MCF 10A (cell line): ENCODE measurements at regions not wholly inside any gene's neighbourhood (a gene's known extent, or its start where the extent isn't known, plus 50 kb on each side); places are given as distances from the start of the nearest gene placed in this dataset.

Source experiments
- BruUV-seq: library from RNA; stranded (reverse); fragments of 400-500 nt; replicated peaks from 2 replicates; lab custom pipeline; 2021; lab: Mats Ljungman, UMichigan
- CTCF ChIA-PET: fragments of 300-600 bp; sonication (Branson Sonifier 250); formaldehyde crosslinking; extraction: SDS; loops from one replicate; lab custom pipeline; 2021; ENCODE audit warnings: antibody characterized with exemption, inconsistent platforms; lab: Yijun Ruan, JAX
- POLR2A ChIA-PET: fragments of 300-600, 350-650 bp; sonication (Branson Sonifier 250); formaldehyde crosslinking; extraction: SDS; loops from one replicate; lab custom pipeline; 2020; ENCODE audit warnings: antibody characterized with exemption, inconsistent platforms; lab: Yijun Ruan, JAX
- DNase-seq: peaks from one replicate; pipeline ENCODE4 v3.0.0-alpha.2; 2018; ENCODE audit not compliant: unreplicated experiment
- H3K27ac Mint-ChIP-seq: one replicate; pipeline ENCODE4 v1.8.0; 2022; ENCODE audit warnings: mild to moderate bottlenecking, low read depth, mixed read lengths; ENCODE audit not compliant: unreplicated experiment
- H3K27me3 Mint-ChIP-seq: one replicate; pipeline ENCODE4 v1.8.0; 2022; ENCODE audit warnings: mixed read lengths; ENCODE audit not compliant: insufficient read depth, unreplicated experiment
- H3K36me3 Mint-ChIP-seq: one replicate; pipeline ENCODE4 v1.8.0; 2022; ENCODE audit warnings: mild to moderate bottlenecking, moderate library complexity, mixed read lengths; ENCODE audit not compliant: insufficient read depth, unreplicated experiment
- H3K4me1 Mint-ChIP-seq: one replicate; pipeline ENCODE4 v1.8.0; 2022; ENCODE audit warnings: mixed read lengths; ENCODE audit not compliant: insufficient read depth, unreplicated experiment
- H3K4me3 Mint-ChIP-seq: one replicate; pipeline ENCODE4 v1.8.0; 2022; ENCODE audit warnings: mild to moderate bottlenecking, moderate library complexity, mixed read lengths; ENCODE audit not compliant: unreplicated experiment
- H3K9me3 Mint-ChIP-seq: one replicate; pipeline ENCODE4 v1.8.0; 2022; ENCODE audit warnings: mixed read lengths; ENCODE audit not compliant: unreplicated experiment
- CTCF ChIP-seq: fragments of 200-600 bp; IDR thresholded peaks from one replicate; pipeline ENCODE4 v1.8.0; 2022; ENCODE audit warnings: antibody characterized with exemption, mild to moderate bottlenecking; ENCODE audit not compliant: unreplicated experiment
- intact Hi-C: fragments of 100-400 bp; cut with micrococcal nuclease; formaldehyde crosslinking; loops from 2 replicates; pipeline ENCODE4 v1.14.1; 2022

- TF ChIP-seq CTCF, result no peak
- no peak for DNase-seq
- intact Hi-C loops, result no loop called here
These were observed 49.8 kb upstream of the LMO2 start for GRCh38 chr11:33941637-33942160.

More at GRCh38 chr11:33941637-33942160, 49.8 kb upstream of the LMO2 start:
- Mint-ChIP-seq H3K27ac (no peak overlapping the region), H3K9me3 (no peaks in the 10 kb centered on the region), H3K4me1 (peaks cover 12% of the 10 kb centered on the region), H3K36me3 (peaks cover 4% of the 10 kb centered on the region), H3K27me3 (no peaks in the 10 kb centered on the region), H3K4me3 (no peak overlapping the region)
- ChIA-PET POLR2A (no interaction called here), CTCF (no interaction called here)
- BruUV-seq, result no TSS peak
